ENCODE measurements at regions not wholly inside any gene's neighbourhood (a gene's known extent, or its start where the extent isn't known, plus 50 kb on each side); places are given as distances from the start of the nearest gene placed in this dataset.

DNA sequence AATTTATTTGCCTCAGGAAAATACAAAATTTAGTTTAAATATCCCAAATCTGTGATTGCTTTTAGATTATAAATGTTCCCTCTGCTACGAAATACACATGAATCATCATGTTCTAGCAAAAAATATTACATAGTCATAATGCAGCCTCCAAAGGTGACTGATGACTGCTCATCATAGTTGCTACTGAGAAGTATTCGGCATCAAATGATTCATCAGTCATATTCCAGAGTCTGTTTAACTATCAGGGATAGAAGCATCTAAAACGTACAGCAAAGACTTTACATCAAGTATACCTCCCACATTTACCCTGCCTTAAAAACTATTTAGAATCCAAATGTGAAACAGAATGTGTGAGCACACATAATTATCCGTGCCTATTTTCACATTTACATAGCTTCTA lies 626.0 kb downstream of the CDH26 start:
- intact Hi-C loops (cut with DNase I; ENCODE audit: low total_unique reads): no loop called here
- TF ChIP-seq POLR2A (IDR thresholded peaks at IDR 0.05): no peak
- TF ChIP-seq, protein P1, sequence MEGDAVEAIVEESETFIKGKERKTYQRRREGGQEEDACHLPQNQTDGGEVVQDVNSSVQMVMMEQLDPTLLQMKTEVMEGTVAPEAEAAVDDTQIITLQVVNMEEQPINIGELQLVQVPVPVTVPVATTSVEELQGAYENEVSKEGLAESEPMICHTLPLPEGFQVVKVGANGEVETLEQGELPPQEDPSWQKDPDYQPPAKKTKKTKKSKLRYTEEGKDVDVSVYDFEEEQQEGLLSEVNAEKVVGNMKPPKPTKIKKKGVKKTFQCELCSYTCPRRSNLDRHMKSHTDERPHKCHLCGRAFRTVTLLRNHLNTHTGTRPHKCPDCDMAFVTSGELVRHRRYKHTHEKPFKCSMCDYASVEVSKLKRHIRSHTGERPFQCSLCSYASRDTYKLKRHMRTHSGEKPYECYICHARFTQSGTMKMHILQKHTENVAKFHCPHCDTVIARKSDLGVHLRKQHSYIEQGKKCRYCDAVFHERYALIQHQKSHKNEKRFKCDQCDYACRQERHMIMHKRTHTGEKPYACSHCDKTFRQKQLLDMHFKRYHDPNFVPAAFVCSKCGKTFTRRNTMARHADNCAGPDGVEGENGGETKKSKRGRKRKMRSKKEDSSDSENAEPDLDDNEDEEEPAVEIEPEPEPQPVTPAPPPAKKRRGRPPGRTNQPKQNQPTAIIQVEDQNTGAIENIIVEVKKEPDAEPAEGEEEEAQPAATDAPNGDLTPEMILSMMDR (IDR thresholded peaks at IDR 0.05): no peak
- no peak overlapping the region for H3K4me3 ChIP-seq (ENCODE audit: low read depth, poor library complexity, severe bottlenecking)
- DNase-seq (ENCODE audit: low spot score in 2 of 2): no peak
- 54 to 65% methylated on average over 4 of the region's 4 CpGs for WGBS, 2 donors

DNA sequence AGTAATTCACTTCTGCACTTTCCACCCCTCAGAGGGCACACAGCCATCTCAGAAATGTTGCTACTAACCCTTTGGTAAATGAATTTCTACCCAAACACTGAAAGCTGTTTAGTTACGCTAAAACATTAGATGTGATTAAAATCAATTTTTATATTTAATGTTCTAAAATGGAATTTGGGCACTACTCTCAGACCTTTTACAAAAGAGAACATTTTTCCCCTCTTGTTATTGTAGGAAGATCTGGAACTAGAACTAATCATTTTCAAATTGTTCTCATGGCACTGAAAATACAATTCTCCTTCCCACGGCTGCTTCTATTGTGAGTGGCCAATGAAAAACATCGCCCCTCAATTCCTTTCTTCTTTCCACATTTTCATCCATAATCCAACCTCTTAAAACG lies 627.4 kb downstream of the CDH26 start:
- no peak overlapping the region for H3K4me3 ChIP-seq (ENCODE audit: low read depth, poor library complexity, severe bottlenecking)
- DNase-seq (ENCODE audit: low spot score in 2 of 2): no peak
- TF ChIP-seq, protein P1 (IDR thresholded peaks at IDR 0.05): no peak
- TF ChIP-seq POLR2A (IDR thresholded peaks at IDR 0.05): no peak
- intact Hi-C loops (cut with DNase I; ENCODE audit: low total_unique reads): no loop called here
- WGBS, 2 donors: 59 to 62% methylated on average over 4 of the region's 4 CpGs

DNA sequence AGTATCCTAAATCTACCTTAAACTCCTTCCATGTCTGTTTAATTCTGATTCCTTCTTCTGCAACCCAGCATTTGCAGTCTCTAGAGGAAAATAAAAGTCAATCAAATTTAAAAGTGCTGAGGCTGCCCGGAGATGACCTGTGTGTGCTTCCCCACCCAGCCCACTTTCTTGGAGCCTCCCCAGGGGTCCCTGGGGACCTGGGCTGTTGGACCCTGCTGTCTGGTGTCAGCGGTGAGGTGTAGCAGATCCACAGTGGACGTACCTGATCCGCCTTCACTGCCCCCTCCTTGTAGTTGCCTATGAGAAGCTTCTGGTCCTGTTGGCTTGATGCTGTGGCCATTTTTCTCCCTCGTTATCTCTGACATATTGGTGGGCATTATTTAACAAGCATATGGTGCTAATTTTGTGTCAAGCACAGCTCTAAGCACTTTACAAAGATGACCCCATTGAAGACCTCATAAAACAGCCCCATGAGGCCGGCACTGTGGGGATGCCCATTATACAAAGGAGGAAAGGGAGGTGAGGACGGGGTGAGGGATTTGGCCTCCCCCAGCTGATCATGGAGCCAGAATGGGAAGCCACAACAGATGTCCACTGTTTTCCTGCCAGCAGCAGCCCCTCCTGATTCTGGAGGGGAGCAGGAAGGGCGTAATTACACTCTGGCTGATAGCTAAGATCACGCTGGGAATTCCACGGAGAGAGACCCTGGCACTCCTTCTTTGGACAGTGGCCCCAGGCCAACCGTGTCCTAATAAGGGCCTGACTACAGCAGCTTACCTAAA lies 628.2 kb downstream of the CDH26 start:
- H3K4me3 ChIP-seq (ENCODE audit: low read depth, poor library complexity, severe bottlenecking): no peak overlapping the region
- WGBS, 2 donors: 33 to 43% methylated on average over 11 of the region's 11 CpGs
- intact Hi-C loops (cut with DNase I; ENCODE audit: low total_unique reads): no loop called here
- TF ChIP-seq, protein P1 (IDR thresholded peaks at IDR 0.05): no peak
- TF ChIP-seq POLR2A (IDR thresholded peaks at IDR 0.05): no peak
- DNase-seq (ENCODE audit: low spot score in 2 of 2): no peak

DNA sequence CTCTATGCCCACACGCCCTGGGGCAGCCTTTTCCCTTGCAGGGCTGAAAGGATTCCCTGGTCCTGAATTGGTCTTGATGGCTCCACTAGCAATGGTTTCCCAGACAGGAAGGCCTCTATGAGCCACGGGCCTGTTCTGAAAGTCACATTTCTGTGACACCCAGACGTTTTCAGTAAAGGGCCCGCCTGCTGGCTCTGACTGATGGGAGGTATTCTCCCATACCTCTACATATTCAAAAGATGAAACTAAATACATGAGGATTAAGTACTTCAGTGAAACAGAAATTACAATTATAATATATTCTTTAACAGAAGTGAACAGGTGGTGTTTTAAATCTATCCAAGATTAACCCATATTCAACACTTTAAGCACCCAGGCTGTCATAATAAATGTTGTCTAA lies 629.8 kb downstream of the CDH26 start:
- intact Hi-C loops (cut with DNase I; ENCODE audit: low total_unique reads): no loop called here
- no peak for DNase-seq (ENCODE audit: low spot score in 2 of 2)
- TF ChIP-seq POLR2A (IDR thresholded peaks at IDR 0.05): no peak
- TF ChIP-seq, protein P1 (IDR thresholded peaks at IDR 0.05): no peak
- no peak overlapping the region for H3K4me3 ChIP-seq (ENCODE audit: low read depth, poor library complexity, severe bottlenecking)
- 82 to 92% methylated on average over 4 of the region's 4 CpGs for WGBS, 2 donors

DNA sequence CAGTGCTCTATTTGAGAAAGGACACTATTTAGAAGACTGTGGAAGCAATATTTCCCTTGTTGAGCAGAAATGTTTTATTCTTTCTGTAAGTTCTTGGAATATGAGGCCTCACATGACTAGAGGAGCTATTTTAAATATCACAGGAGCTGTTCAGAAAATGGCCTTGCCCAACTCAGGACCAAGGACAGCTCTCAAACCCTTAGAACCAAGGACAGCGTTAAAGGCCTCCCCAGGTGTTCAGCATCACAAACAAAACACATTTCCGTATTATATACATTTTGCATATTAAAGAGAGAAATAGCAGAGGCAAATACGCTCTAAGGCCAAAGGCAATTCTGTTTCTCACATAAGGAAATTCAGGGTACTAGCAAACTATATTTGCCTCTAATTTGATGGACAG lies 631.4 kb downstream of the CDH26 start:
- WGBS, 2 donors: 28 to 40% methylated on average over 3 of the region's 3 CpGs
- intact Hi-C loops (cut with DNase I; ENCODE audit: low total_unique reads): no loop called here
- no peak for TF ChIP-seq POLR2A (IDR thresholded peaks at IDR 0.05)
- TF ChIP-seq, protein P1 (IDR thresholded peaks at IDR 0.05): no peak
- H3K4me3 ChIP-seq (ENCODE audit: low read depth, poor library complexity, severe bottlenecking): no peak overlapping the region
- DNase-seq (ENCODE audit: low spot score in 2 of 2): no peak

Measured in lower leg skin (tissue), 4 donors.